COLO829 (cell line): ENCODE measurements at regions not wholly inside any gene's neighbourhood (a gene's known extent, or its start where the extent isn't known, plus 50 kb on each side); places are given as distances from the start of the nearest gene placed in this dataset.

Source experiments
- DNase-seq: peaks from one replicate; pipeline ENCODE4 v3.0.0; 2012; ENCODE audit warnings: low spot score

GRCh38 chr17:36864827-36865430, 72.3 kb upstream of the LHX1 start:
- DNase-seq = no peak

GRCh38 chr17:36867716-36868341, 69.4 kb upstream of the LHX1 start:
- DNase-seq = no peak

GRCh38 chr17:36868777-36869176, 68.5 kb upstream of the LHX1 start:
- no peak for DNase-seq

- no peak for DNase-seq
These were observed 67.8 kb upstream of the LHX1 start for GRCh38 chr17:36869441-36869840.

- no peak for DNase-seq
These were observed 67.2 kb upstream of the LHX1 start for GRCh38 chr17:36869856-36870719.

GRCh38 chr17:36870720-36870999, 66.6 kb upstream of the LHX1 start:
- no peak for DNase-seq

GRCh38 chr17:36875698-36876293, 61.5 kb upstream of the LHX1 start:
- DNase-seq = no peak

GRCh38 chr17:36876966-36877365, 60.3 kb upstream of the LHX1 start:
- DNase-seq = no peak

GRCh38 chr17:36877771-36878170, 59.5 kb upstream of the LHX1 start:
- DNase-seq = no peak

GRCh38 chr17:36878216-36878615, 59.1 kb upstream of the LHX1 start:
- no peak for DNase-seq

GRCh38 chr17:36879027-36879426, 58.2 kb upstream of the LHX1 start:
- DNase-seq = no peak

- no peak for DNase-seq
These were observed 57.6 kb upstream of the LHX1 start for GRCh38 chr17:36879624-36880131.

GRCh38 chr17:36880268-36880905, 56.9 kb upstream of the LHX1 start:
- DNase-seq = no peak

GRCh38 chr17:36881323-36881722, 56.0 kb upstream of the LHX1 start:
- no peak for DNase-seq

GRCh38 chr17:36884495-36885152, 52.7 kb upstream of the LHX1 start:
- no peak for DNase-seq

GRCh38 chr17:36885153-36885735, 52.0 kb upstream of the LHX1 start:
- DNase-seq = no peak

- no peak for DNase-seq
These were observed 51.4 kb upstream of the LHX1 start for GRCh38 chr17:36885771-36886377.
